Ascending aorta (tissue), 2 donors: ENCODE measurements at regions not wholly inside any gene's neighbourhood (a gene's known extent, or its start where the extent isn't known, plus 50 kb on each side); places are given as distances from the start of the nearest gene placed in this dataset.

Experiments used
- DNase-seq, 2 donors: peaks; one replicate each; pipeline ENCODE4 v3.0.0-alpha.2; 2019; ENCODE audit warnings: low spot score in 2 of 2
- H3K27ac ChIP-seq, 2 donors: fragments of 200-600 bp; sonication (generic); one replicate each; pipeline ENCODE4 v1.5.1; 2016 to 2017; ENCODE audit warnings: mild to moderate bottlenecking in 1 of 2
- H3K27me3 ChIP-seq: fragments of 200-600 bp; sonication (generic); one replicate; pipeline ENCODE4 v1.5.1; 2017
- H3K36me3 ChIP-seq, 2 donors: fragments of 200-600 bp; sonication (generic); one replicate each; pipeline ENCODE4 v1.5.1; 2016
- H3K4me1 ChIP-seq, 2 donors: fragments of 200-600 bp; sonication (generic); one replicate each; pipeline ENCODE4 v1.5.1; 2016 to 2017; ENCODE audit warnings: mild to moderate bottlenecking in 1 of 2
- H3K4me3 ChIP-seq, 2 donors: fragments of 200-600 bp; sonication (generic); one replicate each; pipeline ENCODE4 v1.5.1; 2016 to 2017; ENCODE audit warnings: mild to moderate bottlenecking in 1 of 2
- H3K9me3 ChIP-seq, 2 donors: fragments of 200-600 bp; sonication (generic); one replicate each; pipeline ENCODE4 v1.5.1; 2016
- intact Hi-C: fragments of 100-400 bp; cut with DNase I; formaldehyde crosslinking; loops from one replicate; pipeline ENCODE4 v1.15.1; 2023
- TF ChIP-seq, protein P1 (sequence below), 3 experiments: fragments of 200-600 bp in 2 of 3; fragments of 450-650 bp in 1 of 3; sonication (generic) in 2 of 3; IDR thresholded peaks; one replicate each; pipeline ENCODE4 v1.5.1; 2016 to 2019; ENCODE audit warnings: antibody characterized with exemption in 3 of 3, mild to moderate bottlenecking in 1 of 3, moderate library complexity in 1 of 3

DNA sequence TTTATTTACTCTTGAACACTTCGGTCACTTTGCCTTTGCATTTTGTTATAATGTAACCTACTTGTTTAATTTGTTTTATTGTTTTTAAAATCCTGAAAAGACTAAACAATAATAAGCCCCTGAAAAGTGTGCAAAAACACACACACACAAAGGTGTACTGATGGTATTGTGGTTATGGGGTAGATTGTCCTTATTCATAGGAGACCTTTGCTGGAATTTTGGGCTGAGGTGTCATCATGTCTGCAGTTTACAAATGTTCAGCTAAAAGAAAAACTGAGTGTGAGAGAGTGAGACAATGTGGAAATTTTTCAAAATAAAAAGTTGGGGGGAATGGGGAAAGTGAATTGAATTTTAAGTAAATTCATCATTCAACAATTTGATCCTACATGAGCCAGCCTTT is 174.9 kb downstream of the QDPR start:
- TF ChIP-seq, protein P1, sequence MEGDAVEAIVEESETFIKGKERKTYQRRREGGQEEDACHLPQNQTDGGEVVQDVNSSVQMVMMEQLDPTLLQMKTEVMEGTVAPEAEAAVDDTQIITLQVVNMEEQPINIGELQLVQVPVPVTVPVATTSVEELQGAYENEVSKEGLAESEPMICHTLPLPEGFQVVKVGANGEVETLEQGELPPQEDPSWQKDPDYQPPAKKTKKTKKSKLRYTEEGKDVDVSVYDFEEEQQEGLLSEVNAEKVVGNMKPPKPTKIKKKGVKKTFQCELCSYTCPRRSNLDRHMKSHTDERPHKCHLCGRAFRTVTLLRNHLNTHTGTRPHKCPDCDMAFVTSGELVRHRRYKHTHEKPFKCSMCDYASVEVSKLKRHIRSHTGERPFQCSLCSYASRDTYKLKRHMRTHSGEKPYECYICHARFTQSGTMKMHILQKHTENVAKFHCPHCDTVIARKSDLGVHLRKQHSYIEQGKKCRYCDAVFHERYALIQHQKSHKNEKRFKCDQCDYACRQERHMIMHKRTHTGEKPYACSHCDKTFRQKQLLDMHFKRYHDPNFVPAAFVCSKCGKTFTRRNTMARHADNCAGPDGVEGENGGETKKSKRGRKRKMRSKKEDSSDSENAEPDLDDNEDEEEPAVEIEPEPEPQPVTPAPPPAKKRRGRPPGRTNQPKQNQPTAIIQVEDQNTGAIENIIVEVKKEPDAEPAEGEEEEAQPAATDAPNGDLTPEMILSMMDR (IDR thresholded peaks at IDR 0.05) = no peak
- intact Hi-C loops = loop anchor here (10.0 kb wide), 1 partner anchor 832 kb away; no protein-coding TSS in a partner anchor
- no peaks in the 10 kb centered on the region for H3K4me1 ChIP-seq
- no peak overlapping the region for H3K27ac ChIP-seq
- DNase-seq = no peak
- no peaks in the 10 kb centered on the region for H3K27me3 ChIP-seq
- no peak overlapping the region for H3K4me3 ChIP-seq
- no peaks in the 10 kb centered on the region for H3K9me3 ChIP-seq
- no peaks in the 10 kb centered on the region for H3K36me3 ChIP-seq

DNA sequence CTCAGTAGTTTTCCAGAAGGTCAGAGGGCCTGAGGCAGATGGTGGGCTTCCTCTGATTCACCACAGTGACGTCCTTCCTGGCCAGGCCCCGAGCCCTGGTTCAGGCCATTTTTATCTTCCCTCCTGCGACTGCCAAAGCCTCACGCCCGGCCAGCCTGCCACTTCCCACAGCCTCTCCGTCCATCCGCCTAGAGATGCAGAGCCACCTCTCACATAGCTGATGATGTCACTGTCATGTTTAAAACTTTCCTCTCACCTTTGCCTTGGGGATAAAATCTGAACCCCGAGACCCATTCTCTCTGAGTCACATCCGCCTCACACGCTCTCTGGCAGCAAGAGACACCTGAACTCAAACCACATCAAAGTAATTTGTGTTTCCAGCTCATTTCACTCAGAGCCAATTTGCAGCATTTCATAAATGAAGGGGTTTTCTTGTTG is 175.3 kb downstream of the QDPR start:
- intact Hi-C loops = loop anchor here (10.0 kb wide), 1 partner anchor 832 kb away; no protein-coding TSS in a partner anchor
- no peaks in the 10 kb centered on the region for H3K9me3 ChIP-seq
- no peak for DNase-seq

DNA sequence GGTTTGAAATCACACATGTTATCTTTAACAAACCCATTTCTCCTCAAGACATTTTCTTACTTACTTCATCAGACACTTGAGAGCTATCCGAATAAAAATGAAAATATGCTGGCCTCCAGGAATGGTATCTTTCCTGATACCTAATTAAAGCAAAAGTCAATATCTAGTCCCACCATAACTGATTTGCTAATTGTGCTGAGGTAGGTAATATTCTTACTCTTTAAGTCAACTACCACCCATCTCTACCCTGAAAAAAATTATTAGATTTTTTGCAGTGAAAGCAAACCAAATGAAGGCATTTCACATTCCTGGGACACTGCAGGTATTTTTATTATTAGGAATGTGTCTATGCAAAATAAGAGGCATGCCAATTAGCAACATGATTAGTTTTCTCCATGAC is 175.8 kb downstream of the QDPR start:
- TF ChIP-seq, protein P1 (IDR thresholded peaks at IDR 0.05) = no peak
- Histone ChIP-seq H3K36me3 (no peaks in the 10 kb centered on the region), H3K27me3 (no peaks in the 10 kb centered on the region), H3K4me3 (no peak overlapping the region), H3K27ac (no peak overlapping the region), H3K4me1 (no peaks in the 10 kb centered on the region), H3K9me3 (no peaks in the 10 kb centered on the region)
- DNase-seq = no peak
- intact Hi-C loops = loop anchor here (10.0 kb wide), 1 partner anchor 831 kb away; no protein-coding TSS in a partner anchor

More for the DNA sequence above, 175.3 kb downstream of the QDPR start:
- Histone ChIP-seq H3K4me1 (no peaks in the 10 kb centered on the region), H3K27me3 (no peaks in the 10 kb centered on the region), H3K27ac (no peak overlapping the region), H3K4me3 (no peak overlapping the region), H3K36me3 (no peaks in the 10 kb centered on the region)
- TF ChIP-seq, protein P1 (IDR thresholded peaks at IDR 0.05) = no peak

DNA sequence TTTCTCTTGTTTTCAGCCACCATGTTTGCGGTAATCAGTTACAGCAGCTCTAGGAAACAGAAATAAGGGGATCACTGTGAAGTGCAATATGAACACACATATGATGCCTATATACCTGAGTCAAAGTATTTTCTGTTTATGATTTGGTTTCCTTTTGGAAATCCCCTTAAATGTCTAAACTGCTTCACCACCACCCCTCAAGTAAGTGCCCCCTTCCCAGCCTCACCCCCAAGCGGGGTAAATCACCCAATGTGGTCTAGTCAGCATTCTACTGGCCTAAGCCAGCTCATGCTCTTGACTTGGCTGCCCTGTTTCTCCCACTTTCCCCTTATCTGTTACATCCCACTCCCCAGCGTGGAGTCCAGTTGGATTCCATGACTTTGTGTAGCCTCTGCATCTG is 176.5 kb downstream of the QDPR start:
- DNase-seq = no peak
- no peaks in the 10 kb centered on the region for H3K36me3 ChIP-seq
- H3K27me3 ChIP-seq = no peaks in the 10 kb centered on the region
- no peak overlapping the region for H3K4me3 ChIP-seq
- TF ChIP-seq, protein P1 (IDR thresholded peaks at IDR 0.05) = no peak
- H3K4me1 ChIP-seq = no peaks in the 10 kb centered on the region
- intact Hi-C loops = loop anchor here (10.0 kb wide), 1 partner anchor 831 kb away; no protein-coding TSS in a partner anchor
- no peaks in the 10 kb centered on the region for H3K9me3 ChIP-seq
- H3K27ac ChIP-seq = no peak overlapping the region

DNA sequence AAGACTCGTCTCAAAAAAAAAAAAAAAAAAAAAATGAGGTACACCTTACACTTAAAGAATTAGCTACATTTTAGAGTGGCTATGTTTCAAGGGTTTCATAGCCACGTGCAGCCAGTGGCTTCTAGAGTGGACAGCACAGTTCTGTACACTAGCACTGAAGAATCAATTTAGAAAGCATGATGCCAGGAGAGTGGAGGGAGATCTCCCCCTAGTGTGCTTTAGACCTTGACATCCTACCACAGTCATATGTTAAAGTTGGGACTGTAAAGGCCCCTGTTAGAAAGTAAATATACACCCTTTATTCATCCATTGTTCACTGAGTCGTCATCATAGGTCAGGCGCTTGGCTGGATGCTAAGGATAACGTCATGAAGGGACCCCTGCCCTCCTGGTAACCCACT is 179.4 kb downstream of the QDPR start:
- Histone ChIP-seq H3K9me3 (no peaks in the 10 kb centered on the region), H3K36me3 (no peaks in the 10 kb centered on the region), H3K4me3 (no peak overlapping the region), H3K4me1 (no peaks in the 10 kb centered on the region), H3K27me3 (no peaks in the 10 kb centered on the region), H3K27ac (no peak overlapping the region)
- no peak for DNase-seq
- intact Hi-C loops = loop anchor here (10.0 kb wide), 1 partner anchor 828 kb away; no protein-coding TSS in a partner anchor
- TF ChIP-seq, protein P1 (IDR thresholded peaks at IDR 0.05) = no peak

DNA sequence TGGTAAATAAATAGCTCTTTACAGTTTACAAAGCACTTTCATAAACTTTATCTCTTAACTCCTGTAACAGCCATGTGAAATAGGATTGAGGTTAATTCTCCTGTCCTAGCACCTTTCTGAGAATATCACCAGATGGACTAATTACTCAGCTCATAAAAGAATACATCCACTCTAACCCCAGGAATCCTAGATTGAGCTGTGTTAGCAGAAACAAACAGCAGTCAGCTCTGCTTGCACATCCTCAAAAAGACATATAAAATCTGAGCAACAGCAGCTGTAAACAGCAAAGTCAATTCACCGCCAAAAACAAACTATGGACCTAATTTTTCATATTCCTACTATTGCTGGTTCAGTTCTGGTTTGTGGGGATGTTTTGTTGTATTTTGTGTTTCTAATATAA is 182.8 kb downstream of the QDPR start:
- intact Hi-C loops = loop anchor here (10.0 kb wide), 2 partner anchors 116 to 534 kb away; no protein-coding TSS in a partner anchor
- Histone ChIP-seq H3K36me3 (no peaks in the 10 kb centered on the region), H3K27ac (no peak overlapping the region), H3K4me1 (peaks cover 0 to 6% of the 10 kb centered on the region in 2 donors), H3K4me3 (no peak overlapping the region), H3K9me3 (no peaks in the 10 kb centered on the region), H3K27me3 (no peaks in the 10 kb centered on the region)
- TF ChIP-seq, protein P1 (IDR thresholded peaks at IDR 0.05) = no peak
- DNase-seq = no peak
